Hepatic stellate cell (primary cell): ENCODE measurements at regions not wholly inside any gene's neighbourhood (a gene's known extent, or its start where the extent isn't known, plus 50 kb on each side); places are given as distances from the start of the nearest gene placed in this dataset.
"Not testable (repeated sequence)": the region's sequence is repeated elsewhere in the genome, so short reads cannot be mapped to it uniquely, and the experiment has no call there.

ENCODE experiments used
- DNase-seq: peaks from one replicate; pipeline ENCODE4 v3.0.0; 2011; ENCODE audit warnings: low spot score

DNA sequence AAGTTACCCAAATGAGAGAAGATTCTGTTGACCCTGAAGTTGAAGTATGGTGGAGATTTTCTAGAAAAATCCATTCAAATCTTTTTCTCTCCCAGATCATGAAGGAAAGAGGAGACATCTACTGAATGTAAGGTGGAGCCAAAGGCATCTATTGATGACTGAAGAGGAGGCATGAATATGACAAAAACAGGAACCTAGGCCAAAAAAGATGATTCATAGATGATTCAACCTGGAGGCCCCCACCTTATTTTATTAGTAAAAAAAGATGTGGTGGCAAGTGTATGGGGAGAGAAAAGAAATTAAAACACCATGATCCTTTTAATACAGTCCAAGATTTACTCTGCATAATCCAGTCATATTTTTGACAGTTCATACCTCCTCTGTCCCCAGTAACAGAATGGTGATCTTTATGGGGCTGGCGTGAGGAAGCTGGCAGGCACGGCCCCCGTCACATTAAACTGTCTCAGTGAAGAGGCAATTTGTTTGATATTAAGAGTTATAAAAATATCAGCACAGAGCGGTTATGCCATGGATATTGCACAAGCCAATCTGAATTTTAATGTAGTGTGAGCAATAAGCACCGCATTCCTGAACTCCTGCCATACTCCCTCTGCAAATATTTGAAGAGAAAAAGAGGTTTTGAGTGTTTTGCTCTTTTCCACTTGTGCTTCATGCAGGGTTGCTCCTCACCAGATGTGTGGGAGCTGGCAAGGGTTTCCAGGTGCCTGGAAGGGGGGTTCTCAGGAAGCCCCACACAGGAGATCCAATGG lies 94.4 kb downstream of the TRIM43 start:
- DNase-seq, result peak; percentile 5

DNA sequence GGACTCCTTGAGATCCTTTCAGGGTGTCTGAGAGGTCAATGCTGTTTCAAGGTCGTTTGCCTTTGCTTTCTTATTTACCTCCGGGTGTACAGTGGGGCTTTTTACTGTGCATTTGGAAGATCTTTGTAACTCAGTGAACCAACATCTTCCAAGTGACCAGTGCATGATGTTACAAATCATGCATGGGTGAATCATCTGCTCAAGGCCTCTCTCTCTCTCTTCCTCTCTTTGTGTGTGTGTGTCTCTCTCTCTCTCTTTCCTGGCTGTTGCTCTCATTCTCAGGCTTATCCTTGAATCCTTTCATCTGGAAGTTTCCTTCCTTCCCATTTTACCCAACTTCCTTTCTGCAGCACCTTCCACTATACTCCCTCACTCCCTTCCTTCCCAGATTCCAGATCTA lies 96.1 kb downstream of the TRIM43 start:
- DNase-seq, result not testable (repeated sequence)

DNA sequence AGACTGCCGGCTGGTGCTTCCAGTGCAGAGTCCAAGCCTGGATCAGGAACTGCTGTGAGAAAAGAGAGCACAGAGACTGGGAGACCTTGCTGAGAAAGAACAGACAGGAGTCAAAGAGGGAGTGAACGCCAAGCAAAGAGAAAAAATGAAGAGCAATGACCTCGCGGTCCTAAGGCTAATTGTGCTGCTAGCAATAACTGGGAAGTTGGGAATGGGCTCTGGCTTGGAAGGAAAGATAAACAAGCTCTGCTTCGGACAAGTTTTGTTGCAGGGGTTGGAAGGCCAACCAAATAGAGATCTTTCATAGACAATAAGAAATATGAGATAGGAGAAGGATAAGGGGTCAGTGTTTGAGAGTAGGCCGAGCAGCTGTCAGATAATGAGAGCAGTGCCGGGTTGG lies 99.4 kb downstream of the TRIM43 start:
- DNase-seq, result not testable (repeated sequence)

DNA sequence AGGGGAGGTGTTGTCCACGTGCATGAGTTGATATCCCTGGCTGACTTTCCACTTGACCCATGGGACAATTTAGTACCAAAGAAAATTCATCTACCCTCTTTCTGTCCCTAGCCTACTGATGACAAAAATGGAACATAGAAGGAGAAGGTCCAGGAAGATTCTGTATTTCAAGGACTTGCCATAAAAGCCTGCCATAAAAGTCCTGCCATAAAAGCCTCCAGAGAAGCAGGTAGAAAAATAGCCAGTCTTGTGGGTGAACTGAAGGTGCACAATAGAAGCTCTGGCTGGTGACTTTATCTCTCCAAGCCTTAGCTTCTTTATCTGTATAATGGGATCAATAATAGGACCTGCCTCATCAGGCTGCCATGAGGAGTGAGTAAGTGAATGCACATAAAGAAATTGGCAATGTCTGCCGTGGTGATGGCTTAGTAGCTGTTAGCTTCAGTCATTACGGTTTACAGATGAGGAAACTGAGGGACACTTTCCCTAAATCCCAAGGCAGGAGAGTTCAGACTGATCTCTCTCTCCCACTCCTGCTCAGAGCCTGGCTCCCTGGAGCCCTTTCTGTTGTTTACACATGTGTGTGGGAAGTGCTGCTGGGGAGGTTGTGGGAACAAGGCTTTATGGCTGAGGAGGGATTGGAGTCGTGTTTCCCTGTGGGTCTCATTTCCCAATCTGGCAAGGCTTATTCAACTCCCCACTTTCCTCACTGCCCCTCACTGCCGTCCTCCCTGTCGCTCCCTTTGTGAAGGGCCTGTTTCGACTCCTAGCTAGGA lies 101.5 kb downstream of the TRIM43 start:
- DNase-seq, result not testable (repeated sequence)

DNA sequence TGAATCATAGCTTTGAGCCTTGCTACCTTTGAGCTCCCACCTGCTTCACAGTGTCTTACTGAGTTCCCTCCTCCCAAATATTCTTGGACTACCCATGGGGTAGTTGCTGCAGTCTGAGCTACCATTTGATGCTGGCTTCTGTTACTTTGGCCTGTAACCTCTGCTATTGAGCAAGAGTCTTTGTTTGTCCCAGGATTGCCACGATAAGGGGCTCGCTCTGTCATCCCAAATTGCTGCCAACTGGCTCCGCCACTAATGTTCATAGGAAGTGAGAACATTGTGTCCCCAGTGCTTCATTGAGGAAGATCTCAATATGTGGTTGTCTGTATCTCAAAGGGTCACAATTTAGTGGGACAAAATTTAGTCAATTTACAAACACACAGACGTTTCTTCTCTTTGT lies 103.8 kb downstream of the TRIM43 start:
- no peak for DNase-seq

DNA sequence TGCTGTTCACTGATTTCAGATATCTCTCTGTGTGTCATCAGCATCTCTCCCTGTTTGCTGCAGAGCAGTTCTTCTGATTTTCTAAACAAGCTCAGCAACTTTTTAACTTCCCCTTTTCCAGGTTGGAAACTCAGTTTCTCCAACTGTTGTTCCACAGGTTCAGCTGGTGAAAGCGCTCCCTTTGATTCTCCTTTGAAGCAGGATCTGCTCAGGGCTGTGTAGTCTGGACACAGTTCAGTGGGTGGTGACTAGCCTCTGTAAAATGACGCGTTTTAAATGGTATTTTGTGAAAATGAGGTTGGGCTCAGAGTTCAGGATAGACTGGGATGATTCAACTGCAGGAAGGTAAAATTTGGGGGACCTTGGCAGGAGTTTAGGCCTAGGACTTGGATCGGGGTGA lies 106.3 kb downstream of the TRIM43 start:
- no peak for DNase-seq

DNA sequence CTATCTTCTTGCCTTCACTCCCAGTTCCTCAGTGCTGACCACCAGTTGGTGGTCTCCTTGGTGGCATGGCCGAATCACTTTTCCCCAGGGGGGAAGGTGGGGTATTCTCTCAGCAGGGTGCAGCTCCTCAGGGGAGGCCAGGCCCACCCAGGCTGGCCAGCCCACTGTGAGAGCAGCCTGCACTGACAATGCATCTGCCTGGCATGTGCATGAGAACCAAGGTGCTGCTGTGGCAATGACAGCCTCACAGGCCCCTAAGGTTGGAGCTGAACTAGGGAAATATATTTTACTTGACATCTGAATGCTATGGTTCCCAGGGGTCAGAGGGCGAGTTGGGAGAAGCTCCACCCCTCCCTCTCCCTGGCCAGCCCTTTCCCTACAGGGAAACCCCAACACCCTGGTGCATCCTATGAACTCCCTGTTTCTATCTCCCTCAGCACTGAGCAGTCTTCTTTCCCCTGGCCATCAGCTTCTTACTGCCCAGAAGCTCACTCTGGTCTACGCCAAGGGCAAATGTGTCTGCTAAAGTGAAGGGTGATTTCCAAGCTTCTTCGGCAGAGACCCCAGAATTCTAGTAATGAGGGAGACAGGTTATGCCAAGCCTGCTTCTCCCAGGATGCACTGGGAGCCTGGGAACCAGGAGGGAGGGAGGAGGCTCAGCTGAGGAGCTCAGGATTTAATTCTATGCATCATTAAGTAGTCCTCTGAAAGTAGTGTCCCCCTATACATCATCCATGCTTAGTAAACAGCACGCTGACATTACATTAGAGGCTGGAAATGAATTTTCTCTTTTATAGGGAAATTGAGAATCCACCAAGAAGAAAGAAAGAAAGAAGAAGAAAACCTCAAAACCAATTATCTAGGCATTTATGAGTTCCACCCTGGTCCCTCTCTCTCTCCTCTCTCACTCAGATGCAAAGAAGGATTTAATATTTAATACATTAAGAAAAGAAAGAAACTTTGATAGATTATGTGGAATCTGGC lies 107.7 kb downstream of the TRIM43 start:
- not testable (repeated sequence) for DNase-seq

DNA sequence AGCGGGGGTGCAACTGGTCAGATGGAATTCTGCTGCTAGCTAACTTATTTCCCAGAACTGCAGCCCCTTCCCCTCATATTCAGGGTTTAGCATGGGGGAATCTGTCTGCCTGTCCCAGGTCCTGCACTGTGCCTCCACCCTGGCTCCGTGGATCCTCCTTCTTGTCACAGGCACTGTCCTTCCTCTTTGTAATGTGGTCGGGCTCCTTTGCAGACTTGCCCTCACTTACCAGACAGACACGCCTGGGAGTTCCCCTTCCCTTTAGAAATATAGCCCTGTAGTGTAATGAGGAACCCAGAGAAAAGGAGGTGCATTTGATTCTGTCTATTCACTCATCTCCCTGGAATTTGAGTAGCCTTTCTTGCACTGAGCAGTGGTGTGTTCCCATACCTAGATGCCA lies 108.7 kb downstream of the TRIM43 start:
- DNase-seq, result no peak

DNA sequence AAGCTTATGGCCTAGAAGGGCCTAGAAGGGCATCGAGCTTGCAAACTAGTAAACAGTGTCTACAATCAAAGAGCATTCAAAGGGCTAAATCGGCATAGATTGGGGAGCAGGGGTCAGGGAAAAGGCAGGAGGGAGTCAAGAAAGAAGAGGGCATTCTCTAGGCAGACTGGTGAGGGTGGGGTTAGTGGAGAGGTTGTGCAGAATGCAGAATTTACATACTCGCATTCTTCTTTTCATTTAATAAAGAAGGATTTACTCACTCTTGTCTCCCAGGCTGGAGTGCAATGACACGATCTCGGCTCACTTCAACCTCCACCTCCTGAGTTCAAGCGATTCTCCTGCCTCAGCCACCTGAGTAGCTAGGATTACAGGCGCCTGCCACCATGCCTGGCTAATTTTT lies 110.7 kb downstream of the TRIM43 start:
- no peak for DNase-seq

DNA sequence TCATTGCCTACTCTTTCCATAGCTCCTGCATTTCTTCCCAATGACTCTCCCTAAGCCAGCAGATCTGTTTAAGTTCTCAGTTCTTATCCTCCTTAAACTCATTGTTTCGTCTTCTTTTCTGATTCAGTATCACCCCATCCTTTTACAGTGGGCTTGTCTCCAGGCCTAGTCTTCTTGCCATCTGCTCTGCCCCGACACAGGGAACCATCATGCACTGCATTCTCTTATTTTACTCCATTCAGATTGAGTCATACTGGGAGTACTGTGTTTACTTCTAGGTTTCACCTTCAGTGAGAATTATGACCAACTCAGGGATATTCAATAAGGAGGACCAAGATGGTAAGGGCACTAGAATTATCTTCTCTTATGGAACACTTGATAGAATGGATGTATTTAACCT lies 115.4 kb downstream of the TRIM43 start:
- DNase-seq, result not testable (repeated sequence)

DNA sequence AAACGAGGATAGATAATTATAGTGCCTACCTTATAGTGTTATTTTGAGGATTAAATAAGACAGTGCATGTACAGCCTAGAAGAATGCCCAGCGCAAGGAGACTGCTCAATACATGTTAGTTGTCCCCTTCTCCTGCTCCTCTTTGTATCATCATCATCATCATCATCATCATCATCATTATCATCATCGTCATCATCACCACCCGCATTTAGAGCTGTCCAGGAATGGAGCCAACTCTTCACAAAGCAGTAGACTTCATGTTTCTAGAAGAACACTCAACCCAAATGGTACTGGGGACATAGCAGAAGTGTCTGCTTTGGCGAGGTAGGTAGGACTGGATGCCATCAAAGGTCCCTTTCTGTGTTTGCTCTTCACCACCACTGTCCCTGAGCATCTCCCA lies 116.0 kb downstream of the TRIM43 start:
- no peak for DNase-seq

DNA sequence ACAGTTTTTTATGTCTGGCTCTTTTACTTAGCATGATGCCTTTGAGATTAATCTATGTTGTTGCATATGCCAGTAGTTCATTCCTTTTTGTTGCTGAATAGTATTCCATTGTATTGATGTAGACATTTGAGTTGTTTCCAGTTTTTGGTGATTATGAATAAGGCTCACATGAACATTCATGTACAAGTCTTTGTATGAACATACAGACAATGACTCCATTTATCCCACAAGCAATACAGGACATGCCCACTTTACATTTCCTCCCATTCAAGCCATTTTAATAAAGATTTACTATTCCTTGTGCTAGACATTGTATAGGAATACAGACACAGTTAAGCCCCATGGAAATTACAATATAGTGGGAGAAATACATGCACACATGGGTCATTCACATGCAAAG lies 118.0 kb downstream of the TRIM43 start:
- DNase-seq, result no peak

DNA sequence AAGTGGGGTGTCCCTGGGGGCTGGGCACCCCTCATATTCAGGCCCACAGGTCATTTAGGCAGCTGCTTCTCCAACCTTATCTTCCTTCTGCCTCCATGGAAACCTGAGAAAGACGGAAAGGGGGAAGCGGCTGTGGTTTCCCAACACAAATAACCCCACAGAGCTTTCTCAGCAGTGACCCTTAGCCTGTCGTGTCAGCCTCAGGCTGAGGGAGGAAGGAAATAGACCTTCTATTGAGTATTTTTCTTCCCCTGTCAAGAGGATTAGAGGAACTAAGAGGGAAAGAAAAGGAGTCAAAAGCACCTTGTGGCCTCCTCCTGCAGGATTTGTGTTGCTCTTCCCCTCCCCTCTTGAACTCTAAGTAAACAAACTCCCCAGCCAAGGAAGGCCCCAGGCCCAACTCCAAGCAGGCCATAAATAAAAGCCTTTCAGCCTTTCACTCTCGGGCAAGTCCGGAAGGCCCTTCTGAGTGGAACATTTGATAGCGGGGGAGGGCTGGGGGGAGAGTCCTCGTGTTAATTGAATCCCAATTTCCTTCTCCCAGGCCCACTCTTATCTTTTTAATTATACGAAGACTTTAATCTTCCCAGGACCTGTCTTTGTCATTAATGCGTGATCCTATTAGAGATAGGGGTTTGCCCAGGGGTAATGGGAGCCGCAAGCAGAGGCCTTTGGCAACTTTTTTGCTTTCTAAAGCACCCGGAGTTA lies 121.8 kb downstream of the TRIM43 start:
- DNase-seq, result not testable (repeated sequence)

DNA sequence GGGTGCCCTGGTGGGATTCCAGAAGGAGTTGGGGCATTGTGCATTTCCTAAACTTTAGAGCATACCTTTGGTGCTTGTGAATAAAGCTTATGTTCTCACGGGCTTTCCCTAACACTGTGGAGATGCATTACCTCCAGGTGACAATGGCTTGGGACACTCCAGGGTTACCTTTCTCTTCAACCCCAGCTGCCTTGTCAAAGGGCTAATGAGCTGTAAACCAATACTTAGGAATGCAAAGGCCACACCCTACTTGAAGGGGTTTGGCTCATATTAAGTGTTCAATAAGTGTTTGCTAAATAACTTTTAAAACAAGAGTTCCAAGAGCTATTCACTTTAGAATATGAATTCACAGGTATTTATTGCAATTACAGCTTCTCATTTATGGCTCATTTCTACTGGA lies 122.6 kb downstream of the TRIM43 start:
- not testable (repeated sequence) for DNase-seq

DNA sequence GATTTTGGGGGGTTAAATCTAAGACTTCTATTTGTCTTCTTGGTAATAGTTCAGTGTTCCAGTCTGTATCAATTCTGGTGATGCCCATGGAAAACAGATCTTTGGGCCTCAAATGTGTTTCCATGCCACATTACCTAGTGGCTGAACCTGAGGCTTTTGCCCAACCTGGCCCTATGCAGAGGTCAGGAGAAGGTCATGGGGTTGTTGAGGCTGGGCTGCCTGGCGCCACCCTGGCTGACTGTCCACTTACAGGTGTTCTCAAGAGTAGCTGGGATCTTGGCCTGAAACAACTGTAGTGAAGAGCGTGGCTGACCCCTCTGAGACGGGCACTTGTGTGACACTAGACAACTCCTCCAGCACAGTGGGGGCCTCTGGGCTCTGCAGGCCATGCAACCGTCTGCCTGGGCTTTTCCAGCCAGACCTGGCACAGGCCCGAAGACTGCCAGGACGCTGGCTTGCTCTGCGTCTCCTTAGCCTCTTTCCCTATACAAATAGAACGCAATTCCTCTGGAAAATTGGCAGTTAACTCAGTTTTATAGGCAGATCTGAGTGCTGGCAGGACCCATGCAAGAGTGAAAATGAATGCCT lies 127.8 kb downstream of the TRIM43 start:
- DNase-seq, result no peak

DNA sequence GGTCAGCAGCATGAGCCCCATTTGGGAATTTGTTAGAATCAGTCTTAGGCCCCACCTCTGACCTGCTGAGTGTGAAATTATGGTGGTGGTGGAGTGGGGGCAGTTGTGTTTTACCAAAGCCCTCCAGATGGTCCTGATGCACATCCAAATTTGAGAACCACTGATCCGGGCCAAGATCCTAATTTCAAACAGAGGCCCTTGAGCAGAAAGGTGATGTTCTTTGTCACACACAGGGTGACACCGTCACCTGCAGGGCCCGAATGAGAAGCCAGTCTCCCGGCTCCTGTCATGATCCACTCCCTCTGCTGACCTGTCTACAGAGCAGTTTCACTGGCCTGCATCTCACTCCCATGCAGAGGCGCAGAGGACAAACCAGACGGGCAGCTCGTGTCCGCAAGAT lies 129.9 kb downstream of the TRIM43 start:
- no peak for DNase-seq

DNA sequence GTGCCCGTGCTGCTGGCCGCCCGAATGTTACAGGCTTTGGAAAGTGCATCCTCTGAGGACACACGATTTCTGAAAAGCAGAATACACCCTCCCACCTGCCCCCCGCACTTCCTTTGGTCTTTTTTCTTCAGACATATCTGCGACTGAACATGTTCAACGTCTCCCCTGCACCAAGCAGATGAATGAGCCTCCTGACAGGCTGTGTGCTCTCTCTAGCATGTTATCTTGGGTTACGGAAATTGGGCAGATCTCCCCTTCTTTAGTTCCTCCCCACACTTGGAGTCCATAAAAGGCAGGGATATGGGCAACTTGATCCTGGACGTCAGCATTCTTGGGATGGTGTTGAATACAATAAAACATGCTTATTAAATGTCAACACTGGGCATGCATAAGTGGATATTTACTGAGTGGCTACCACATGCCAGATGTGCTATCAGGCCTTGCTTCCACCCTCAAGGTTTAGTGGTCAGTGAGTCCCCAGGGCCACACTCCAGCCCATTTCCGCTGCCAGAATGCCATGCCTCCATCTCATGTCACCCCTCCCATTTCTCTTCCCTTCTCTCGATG lies 130.4 kb downstream of the TRIM43 start:
- no peak for DNase-seq

DNA sequence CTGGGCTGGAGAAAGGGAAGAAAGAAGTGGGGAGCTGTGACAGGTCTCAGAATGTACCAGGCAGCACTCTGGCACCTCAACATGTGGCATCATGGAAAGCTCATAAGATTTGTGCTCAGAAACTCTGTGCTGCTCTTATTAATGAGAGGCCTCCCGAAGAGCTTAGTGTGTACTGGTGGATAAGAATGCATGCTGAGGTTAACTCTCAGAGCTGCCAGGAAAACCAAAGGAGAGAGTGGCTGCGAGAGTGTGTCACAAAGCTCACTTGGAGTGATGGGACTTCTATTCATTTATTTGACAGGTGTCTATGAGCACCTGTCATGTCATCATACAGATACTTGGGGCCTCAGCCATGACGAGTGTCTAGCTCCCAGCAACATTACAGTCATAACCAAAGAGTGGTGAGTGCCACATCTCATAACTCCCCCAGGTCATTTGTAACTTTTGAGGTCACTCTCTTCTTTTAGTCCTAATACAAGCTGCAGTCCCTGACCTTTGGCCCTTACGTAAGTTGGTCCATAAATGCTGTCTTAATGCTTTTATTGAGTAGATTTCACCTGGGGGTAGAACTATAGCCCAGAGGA lies 131.9 kb downstream of the TRIM43 start:
- DNase-seq, result not testable (repeated sequence)

DNA sequence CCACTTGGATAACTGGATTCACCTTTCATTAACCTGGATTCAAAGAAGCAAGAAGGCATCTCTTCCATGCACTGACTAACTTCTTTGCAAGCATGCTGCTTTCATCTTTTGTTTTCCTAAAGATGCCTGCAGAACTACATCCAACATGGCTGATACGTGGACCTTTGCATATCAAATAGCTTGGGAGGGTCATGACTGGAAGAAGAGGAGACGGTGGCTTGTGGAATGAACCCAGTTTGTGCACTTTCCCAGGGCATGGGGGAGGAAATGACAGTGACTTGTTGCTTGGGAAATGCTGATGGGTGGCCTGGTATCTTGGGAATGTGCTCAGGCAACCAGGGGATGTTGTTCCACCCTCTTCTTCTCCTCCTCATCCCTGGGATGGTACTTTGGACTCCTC lies 133.4 kb downstream of the TRIM43 start:
- not testable (repeated sequence) for DNase-seq

DNA sequence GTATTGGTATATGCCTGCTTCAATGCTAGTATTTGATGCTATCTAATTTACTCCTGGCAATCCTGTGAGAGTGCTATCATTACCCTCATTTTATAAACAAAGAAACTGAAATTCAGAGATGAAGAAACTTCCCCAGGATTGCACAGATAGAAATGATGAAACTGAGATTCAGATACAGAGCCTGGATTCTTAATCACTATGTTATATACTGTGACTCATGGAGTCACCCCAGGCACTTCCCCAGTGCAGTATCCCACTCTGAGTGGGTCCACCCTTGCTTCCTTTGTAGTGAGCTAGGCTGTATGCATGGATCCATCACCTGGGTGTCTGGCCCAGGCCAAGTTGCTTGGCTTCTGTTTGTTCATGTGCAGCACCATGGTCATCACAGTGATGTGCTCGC lies 133.9 kb downstream of the TRIM43 start:
- not testable (repeated sequence) for DNase-seq
